ENCODE measurements at regions not wholly inside any gene's neighbourhood (a gene's known extent, or its start where the extent isn't known, plus 50 kb on each side); places are given as distances from the start of the nearest gene placed in this dataset.

GRCh38 chr9:129272348-129273025 lies 94.4 kb upstream of the IER5L start:
- Histone ChIP-seq H3K27me3 (ENCODE audit: control insufficient read depth, insufficient read depth, low read length) (no peaks in the 10 kb centered on the region; the same call in 1 of the 2 replicates), H3K36me3 (replicated peaks; ENCODE audit: control insufficient read depth, insufficient read depth, low read length) (no peaks in the 10 kb centered on the region), H3K4me3 (ENCODE audit: insufficient read depth, low read depth, low read length) (no peak overlapping the region)
- DNase-seq: peak; percentile 8

- no peak overlapping the region for H3K4me3 ChIP-seq (ENCODE audit: insufficient read depth, low read depth, low read length)
- no peaks in the 10 kb centered on the region; the same call in 1 of the 2 replicates for H3K27me3 ChIP-seq (ENCODE audit: control insufficient read depth, insufficient read depth, low read length)
- peak; percentile 13 for DNase-seq
- H3K36me3 ChIP-seq (replicated peaks; ENCODE audit: control insufficient read depth, insufficient read depth, low read length): no peaks in the 10 kb centered on the region
These were observed 92.9 kb upstream of the IER5L start for GRCh38 chr9:129270903-129271431.

- no peak overlapping the region for H3K4me3 ChIP-seq (ENCODE audit: insufficient read depth, low read depth, low read length)
- DNase-seq: peak; percentile 3
- no peaks in the 10 kb centered on the region for H3K36me3 ChIP-seq (replicated peaks; ENCODE audit: control insufficient read depth, insufficient read depth, low read length)
- no peaks in the 10 kb centered on the region; the same call in 1 of the 2 replicates for H3K27me3 ChIP-seq (ENCODE audit: control insufficient read depth, insufficient read depth, low read length)
These were observed 92.1 kb upstream of the IER5L start for GRCh38 chr9:129270205-129270604.

GRCh38 chr9:129267141-129267540 lies 89.1 kb upstream of the IER5L start:
- Histone ChIP-seq H3K4me3 (ENCODE audit: insufficient read depth, low read depth, low read length) (no peak overlapping the region), H3K27me3 (ENCODE audit: control insufficient read depth, insufficient read depth, low read length) (no peaks in the 10 kb centered on the region; the same call in 1 of the 2 replicates), H3K36me3 (replicated peaks; ENCODE audit: control insufficient read depth, insufficient read depth, low read length) (no peaks in the 10 kb centered on the region)
- DNase-seq: no peak

GRCh38 chr9:129266536-129266935 lies 88.5 kb upstream of the IER5L start:
- no peak for DNase-seq
- Histone ChIP-seq H3K4me3 (ENCODE audit: insufficient read depth, low read depth, low read length) (no peak overlapping the region), H3K27me3 (ENCODE audit: control insufficient read depth, insufficient read depth, low read length) (no peaks in the 10 kb centered on the region; the same call in 1 of the 2 replicates), H3K36me3 (replicated peaks; ENCODE audit: control insufficient read depth, insufficient read depth, low read length) (no peaks in the 10 kb centered on the region)

- H3K4me3 ChIP-seq (ENCODE audit: insufficient read depth, low read depth, low read length): no peak overlapping the region
- H3K27me3 ChIP-seq (ENCODE audit: control insufficient read depth, insufficient read depth, low read length): peaks cover 11% of the 10 kb centered on the region
- no peak for DNase-seq
- no peaks in the 10 kb centered on the region for H3K36me3 ChIP-seq (replicated peaks; ENCODE audit: control insufficient read depth, insufficient read depth, low read length)
These were observed 86.3 kb upstream of the IER5L start for GRCh38 chr9:129264388-129264787.

GRCh38 chr9:129263836-129264235 lies 85.8 kb upstream of the IER5L start:
- Histone ChIP-seq H3K36me3 (replicated peaks; ENCODE audit: control insufficient read depth, insufficient read depth, low read length) (no peaks in the 10 kb centered on the region), H3K27me3 (ENCODE audit: control insufficient read depth, insufficient read depth, low read length) (peaks cover 16% of the 10 kb centered on the region), H3K4me3 (ENCODE audit: insufficient read depth, low read depth, low read length) (no peak overlapping the region)
- DNase-seq: no peak

- peaks cover 23% of the 10 kb centered on the region for H3K27me3 ChIP-seq (ENCODE audit: control insufficient read depth, insufficient read depth, low read length)
- no peak for DNase-seq
These were observed 84.2 kb upstream of the IER5L start for GRCh38 chr9:129262261-129262660.

GRCh38 chr9:129259375-129259774 lies 81.3 kb upstream of the IER5L start:
- Histone ChIP-seq H3K4me3 (ENCODE audit: insufficient read depth, low read depth, low read length) (no peak overlapping the region), H3K27me3 (ENCODE audit: control insufficient read depth, insufficient read depth, low read length) (peaks cover 24% of the 10 kb centered on the region), H3K36me3 (replicated peaks; ENCODE audit: control insufficient read depth, insufficient read depth, low read length) (no peaks in the 10 kb centered on the region)
- no peak for DNase-seq

More at GRCh38 chr9:129262261-129262660, 84.2 kb upstream of the IER5L start:
- no peak overlapping the region for H3K4me3 ChIP-seq (ENCODE audit: insufficient read depth, low read depth, low read length)
- H3K36me3 ChIP-seq (replicated peaks; ENCODE audit: control insufficient read depth, insufficient read depth, low read length): no peaks in the 10 kb centered on the region

GRCh38 chr9:129258823-129259301 lies 80.8 kb upstream of the IER5L start:
- no peak for DNase-seq
- H3K36me3 ChIP-seq (replicated peaks; ENCODE audit: control insufficient read depth, insufficient read depth, low read length): no peaks in the 10 kb centered on the region
- peaks cover 24% of the 10 kb centered on the region for H3K27me3 ChIP-seq (ENCODE audit: control insufficient read depth, insufficient read depth, low read length)
- H3K4me3 ChIP-seq (ENCODE audit: insufficient read depth, low read depth, low read length): peak overlapping the region; percentile 21; the same call in 1 of the 2 replicates

GRCh38 chr9:129258124-129258822 lies 80.2 kb upstream of the IER5L start:
- DNase-seq: peak; percentile 99
- Histone ChIP-seq H3K36me3 (replicated peaks; ENCODE audit: control insufficient read depth, insufficient read depth, low read length) (no peaks in the 10 kb centered on the region), H3K27me3 (ENCODE audit: control insufficient read depth, insufficient read depth, low read length) (peaks cover 24% of the 10 kb centered on the region), H3K4me3 (ENCODE audit: insufficient read depth, low read depth, low read length) (peak overlapping the region; percentile 21; the same call in 1 of the 2 replicates)

GRCh38 chr9:129256959-129257713 lies 79.1 kb upstream of the IER5L start:
- DNase-seq: no peak
- Histone ChIP-seq H3K36me3 (replicated peaks; ENCODE audit: control insufficient read depth, insufficient read depth, low read length) (no peaks in the 10 kb centered on the region), H3K4me3 (ENCODE audit: insufficient read depth, low read depth, low read length) (no peak overlapping the region)

GRCh38 chr9:129254566-129255287 lies 76.7 kb upstream of the IER5L start:
- H3K36me3 ChIP-seq (replicated peaks; ENCODE audit: control insufficient read depth, insufficient read depth, low read length): no peaks in the 10 kb centered on the region
- no peak for DNase-seq
- H3K4me3 ChIP-seq (ENCODE audit: insufficient read depth, low read depth, low read length): no peak overlapping the region
- peaks cover 17% of the 10 kb centered on the region for H3K27me3 ChIP-seq (ENCODE audit: control insufficient read depth, insufficient read depth, low read length)

More at GRCh38 chr9:129256959-129257713, 79.1 kb upstream of the IER5L start:
- peaks cover 24% of the 10 kb centered on the region for H3K27me3 ChIP-seq (ENCODE audit: control insufficient read depth, insufficient read depth, low read length)

Data from H7 (cell line).